Heart left ventricle (tissue), 16 donors: ENCODE measurements at regions not wholly inside any gene's neighbourhood (a gene's known extent, or its start where the extent isn't known, plus 50 kb on each side); places are given as distances from the start of the nearest gene placed in this dataset.

ENCODE experiments used
- ATAC-seq, 4 donors: fragments of 200-7000 bp; cut with Tn5 transposase; one replicate each; pipeline ENCODE4 v1.9.1; 2020 to 2022; ENCODE audit warnings: moderate library complexity in 4 of 4, mild to moderate bottlenecking in 3 of 4, moderate number of reproducible peaks in 1 of 4
- DNase-seq, 5 donors: peaks; one replicate each; pipeline ENCODE4 v3.0.0-alpha.2; 2020
- H3K27ac ChIP-seq, 12 donors: fragments of 200-600 bp; sonication (generic) in 4 of 12; one replicate each; pipeline versions ENCODE4 v1.5.0 to v1.8.0; 2016 to 2022; ENCODE audit warnings: mild to moderate bottlenecking in 2 of 12
- H3K27me3 ChIP-seq, 9 donors: fragments of 200-600 bp; sonication (generic) in 2 of 9; one replicate each; pipeline versions ENCODE4 v1.5.1 to v1.8.0; 2016 to 2022; ENCODE audit warnings: mild to moderate bottlenecking in 3 of 9
- H3K36me3 ChIP-seq, 9 donors: fragments of 200-600 bp; sonication (generic) in 2 of 9; one replicate each; pipeline versions ENCODE4 v1.5.0 to v1.8.0; 2018 to 2022; ENCODE audit warnings: mild to moderate bottlenecking in 2 of 9
- H3K4me1 ChIP-seq, 12 donors: fragments of 200-600 bp; sonication (generic) in 4 of 12; one replicate each; pipeline versions ENCODE4 v1.5.0 to v1.8.0; 2016 to 2022; ENCODE audit warnings: mild to moderate bottlenecking in 3 of 12
- H3K4me3 ChIP-seq, 12 donors: fragments of 200-600 bp; sonication (generic) in 4 of 12; one replicate each; pipeline versions ENCODE4 v1.5.0 to v1.8.0; 2017 to 2022; ENCODE audit warnings: mild to moderate bottlenecking in 9 of 12, moderate library complexity in 4 of 12
- H3K9me3 ChIP-seq, 12 donors: fragments of 200-600 bp; sonication (generic) in 4 of 12; one replicate each; pipeline versions ENCODE4 v1.5.0 to v1.8.0; 2016 to 2022; ENCODE audit warnings: mild to moderate bottlenecking in 1 of 12
- CTCF ChIP-seq, 12 donors: fragments of 200-600 bp; sonication (generic) in 4 of 12; IDR thresholded peaks; one replicate each; pipeline versions ENCODE4 v1.5.0 to v1.8.0; 2018 to 2022; ENCODE audit warnings: antibody characterized with exemption in 12 of 12, mild to moderate bottlenecking in 5 of 12
- POLR2A ChIP-seq, 2 donors: fragments of 450-650 bp; IDR thresholded peaks; one replicate each; pipeline ENCODE4 v1.6.1; 2017; ENCODE audit warnings: antibody characterized with exemption in 2 of 2, mild to moderate bottlenecking in 2 of 2, moderate library complexity in 2 of 2
- WGBS, 4 donors: extraction: QIAGEN DNeasy Blood & Tissue Kit in 2 of 4; methylation state at CpG; one replicate each; pipeline versions ENCODE4 v1.1.5 to v1.1.7; 2013 to 2018; 5-methylcytosine and 5-hydroxymethylcytosine counted together
- intact Hi-C, 10 donors: fragments of 100-400 bp; cut with DNase I; formaldehyde crosslinking; loops; one replicate each; pipeline versions ENCODE4 v1.11.1 to v1.14.2; 2022
- donor health status: ischemic (EF 13 %, LVEDD 7.1; RV severe dilation, severe dysfunction).
- donor health status: healthy with polysubstance abuse.
- donor health status: DM: no; HTN: yes; CAD: no.
- donor health status: DM: no; HTN: no; CAD: no.
- donor health status: ischemic (EF 25% LVEDD 6.9; RV normal size, moderate dysfunction).
- donor health status: ischemic (EF 25% LVEDD 5.7; RV mildly dilated, moderate dysfunction).
- donor health status: healthy.
- donor health status: DM: yes; HTN: yes; CAD: no.
- donor health status: ischemic (EF 35%, LVEDD 5.7; RV mildly dilated, moderate dysfunction).
- donor health status: nonischemic (EF 11% LVEDD 7.7; RV severe dilation, severe dysfunction).
- donor health status: DM: yes; HTN: yes; CAD: no.
- donor health status: PGD.
- donor health status: ischemic (EF 29% LVEDD 5.4; RV normal size, mild dysfunction).
- donor health status: nonischemic (EF 23%, LVEDD 6.1; RV moderate dilation, normal function).

- WGBS, 4 donors: 77 to 83% (median 81%) methylated on average over 4 of the region's 4 CpGs
- Histone ChIP-seq H3K4me3 (no peak overlapping the region), H3K27ac (no peak overlapping the region), H3K27me3 (no peaks in the 10 kb centered on the region), H3K9me3 (no peaks in the 10 kb centered on the region), H3K36me3 (no peaks in the 10 kb centered on the region), H3K4me1 (no peaks in the 10 kb centered on the region)
- TF ChIP-seq CTCF (IDR thresholded peaks at IDR 0.05): no peak
- no peak for TF ChIP-seq POLR2A (IDR thresholded peaks at IDR 0.05)
- no peak for DNase-seq
- intact Hi-C loops: no loop called here
- ATAC-seq: no peak
Observed at GRCh38 chr18:24799720-24800119, 339.3 kb downstream of the HRH4 start.

GRCh38 chr18:24801001-24801400 lies 340.6 kb downstream of the HRH4 start:
- Histone ChIP-seq H3K27ac (no peak overlapping the region), H3K27me3 (no peaks in the 10 kb centered on the region), H3K4me3 (no peak overlapping the region), H3K4me1 (no peaks in the 10 kb centered on the region), H3K36me3 (no peaks in the 10 kb centered on the region), H3K9me3 (no peaks in the 10 kb centered on the region)
- intact Hi-C loops: no loop called here
- 48 to 100% (median 76%) methylated on average over 1 of the region's 1 CpG for WGBS, 4 donors
- DNase-seq: no peak
- ATAC-seq: no peak
- TF ChIP-seq POLR2A (IDR thresholded peaks at IDR 0.05): no peak
- no peak for TF ChIP-seq CTCF (IDR thresholded peaks at IDR 0.05)

- peaks cover 0 to 6% (median 0%) of the 10 kb centered on the region in 12 donors for H3K9me3 ChIP-seq
- ATAC-seq: no peak
- H3K36me3 ChIP-seq: no peaks in the 10 kb centered on the region
- TF ChIP-seq CTCF (IDR thresholded peaks at IDR 0.05) (no peak), POLR2A (IDR thresholded peaks at IDR 0.05) (no peak)
- no peak for DNase-seq
- no peak overlapping the region for H3K4me3 ChIP-seq
- intact Hi-C loops: no loop called here
- no peaks in the 10 kb centered on the region for H3K27me3 ChIP-seq
- H3K4me1 ChIP-seq: no peaks in the 10 kb centered on the region
- H3K27ac ChIP-seq: no peak overlapping the region
Observed at GRCh38 chr18:24802456-24802855, 342.0 kb downstream of the HRH4 start.

GRCh38 chr18:24805156-24805555 lies 344.7 kb downstream of the HRH4 start:
- TF ChIP-seq POLR2A (IDR thresholded peaks at IDR 0.05) (no peak), CTCF (IDR thresholded peaks at IDR 0.05) (no peak)
- Histone ChIP-seq H3K36me3 (no peaks in the 10 kb centered on the region), H3K27ac (no peak overlapping the region), H3K27me3 (no peaks in the 10 kb centered on the region), H3K4me3 (no peak overlapping the region), H3K4me1 (no peaks in the 10 kb centered on the region), H3K9me3 (peaks cover 0 to 11% (median 2%) of the 10 kb centered on the region in 12 donors)
- ATAC-seq (no peak), DNase-seq (no peak)
- intact Hi-C loops: no loop called here
- WGBS, 4 donors: 94 to 98% (median 97%) methylated on average over 5 of the region's 5 CpGs
